H54 (cell line): ENCODE measurements at regions not wholly inside any gene's neighbourhood (a gene's known extent, or its start where the extent isn't known, plus 50 kb on each side); places are given as distances from the start of the nearest gene placed in this dataset.
"Not testable (repeated sequence)": the region's sequence is repeated elsewhere in the genome, so short reads cannot be mapped to it uniquely, and the experiment has no call there.

Experiments used
- DNase-seq: peaks from one replicate; pipeline ENCODE4 v3.0.0; 2011; ENCODE audit warnings: low spot score, mixed read lengths; ENCODE audit not compliant: insufficient read length
- FAIRE-seq: peaks from 3 replicates; lab custom pipeline; 2011; peaks lifted over from hg19 to GRCh38; lab: Jason Lieb, UNC
- POLR2A ChIP-seq: IDR thresholded peaks from 2 replicates; pipeline ENCODE4 v1.6.1; 2011; ENCODE audit warnings: low read depth, mild to moderate bottlenecking, low read length

- no peak for FAIRE-seq
Measured at GRCh38 chrX:22533898-22534297, 261.2 kb downstream of the CBLL2 start.

GRCh38 chrX:22534643-22535042 is 261.9 kb downstream of the CBLL2 start:
- peak; percentile 61 for FAIRE-seq
- no peak for TF ChIP-seq POLR2A

More at GRCh38 chrX:22533898-22534297, 261.2 kb downstream of the CBLL2 start:
- no peak for TF ChIP-seq POLR2A
- no peak for DNase-seq

GRCh38 chrX:22536746-22537304 is 264.1 kb downstream of the CBLL2 start:
- no peak for FAIRE-seq
- no peak for DNase-seq

More at GRCh38 chrX:22534643-22535042, 261.9 kb downstream of the CBLL2 start:
- no peak for DNase-seq

GRCh38 chrX:22538580-22538979 is 265.9 kb downstream of the CBLL2 start:
- DNase-seq: no peak
- TF ChIP-seq POLR2A: no peak
- FAIRE-seq: no peak

More at GRCh38 chrX:22536746-22537304, 264.1 kb downstream of the CBLL2 start:
- TF ChIP-seq POLR2A: no peak

GRCh38 chrX:22541926-22542325 is 269.2 kb downstream of the CBLL2 start:
- no peak for FAIRE-seq
- no peak for DNase-seq
- no peak for TF ChIP-seq POLR2A

- DNase-seq: no peak
- FAIRE-seq: no peak
- no peak for TF ChIP-seq POLR2A
Measured at GRCh38 chrX:22542641-22543040, 269.9 kb downstream of the CBLL2 start.

- no peak for FAIRE-seq
- TF ChIP-seq POLR2A: no peak
Measured at GRCh38 chrX:22559506-22559905, 286.8 kb downstream of the CBLL2 start.

GRCh38 chrX:22575161-22575845 is 302.6 kb downstream of the CBLL2 start:
- DNase-seq: no peak
- TF ChIP-seq POLR2A: no peak
- no peak for FAIRE-seq

More at GRCh38 chrX:22559506-22559905, 286.8 kb downstream of the CBLL2 start:
- no peak for DNase-seq

GRCh38 chrX:22577181-22577580 is 304.5 kb downstream of the CBLL2 start:
- DNase-seq: peak; percentile 0
- FAIRE-seq: no peak
- no peak for TF ChIP-seq POLR2A

GRCh38 chrX:22585831-22586230 is 313.1 kb downstream of the CBLL2 start:
- FAIRE-seq (no peak), DNase-seq (no peak)
- TF ChIP-seq POLR2A: no peak

GRCh38 chrX:22589845-22590244 is 317.1 kb downstream of the CBLL2 start:
- DNase-seq (no peak), FAIRE-seq (no peak)
- no peak for TF ChIP-seq POLR2A

- TF ChIP-seq POLR2A: no peak
- FAIRE-seq: no peak
- DNase-seq: no peak
Measured at GRCh38 chrX:22594766-22595165, 322.1 kb downstream of the CBLL2 start.

- no peak for FAIRE-seq
- no peak for DNase-seq
- no peak for TF ChIP-seq POLR2A
Measured at GRCh38 chrX:22603060-22603459, 330.3 kb downstream of the CBLL2 start.

GRCh38 chrX:22609452-22609851 is 336.7 kb downstream of the CBLL2 start:
- DNase-seq, FAIRE-seq: not testable (repeated sequence)

- no peak for FAIRE-seq
- no peak for TF ChIP-seq POLR2A
- no peak for DNase-seq
Measured at GRCh38 chrX:22616867-22617266, 344.2 kb downstream of the CBLL2 start.
